OCI-M1 (cell line): ENCODE measurements at regions not wholly inside any gene's neighbourhood (a gene's known extent, or its start where the extent isn't known, plus 50 kb on each side); places are given as distances from the start of the nearest gene placed in this dataset.

ENCODE experiments used
- DNase-seq: peaks from one replicate; lab custom pipeline; 2025; lab: John Stamatoyannopoulos, UW

GRCh38 chr12:98351089-98351488 is 164.3 kb upstream of the TMPO start:
- no peak for DNase-seq

- no peak for DNase-seq
These were observed 163.6 kb upstream of the TMPO start for GRCh38 chr12:98351784-98352183.

- DNase-seq: no peak
These were observed 163.1 kb upstream of the TMPO start for GRCh38 chr12:98352218-98352811.

- no peak for DNase-seq
These were observed 162.6 kb upstream of the TMPO start for GRCh38 chr12:98352835-98353234.

- no peak for DNase-seq
These were observed 160.8 kb upstream of the TMPO start for GRCh38 chr12:98354520-98355035.

- DNase-seq: no peak
These were observed 160.1 kb upstream of the TMPO start for GRCh38 chr12:98355322-98355721.

GRCh38 chr12:98355933-98356332 is 159.5 kb upstream of the TMPO start:
- DNase-seq: no peak

- DNase-seq: no peak
These were observed 157.2 kb upstream of the TMPO start for GRCh38 chr12:98358144-98358543.

- DNase-seq: no peak
These were observed 155.5 kb upstream of the TMPO start for GRCh38 chr12:98359856-98360255.

- DNase-seq: no peak
These were observed 155.0 kb upstream of the TMPO start for GRCh38 chr12:98360401-98360800.

GRCh38 chr12:98369581-98369980 is 145.8 kb upstream of the TMPO start:
- no peak for DNase-seq

- no peak for DNase-seq
These were observed 144.4 kb upstream of the TMPO start for GRCh38 chr12:98370976-98371375.

- no peak for DNase-seq
These were observed 144.0 kb upstream of the TMPO start for GRCh38 chr12:98371419-98371818.

GRCh38 chr12:98372340-98373024 is 142.9 kb upstream of the TMPO start:
- DNase-seq: no peak

- peak; percentile 70 for DNase-seq
These were observed 142.3 kb upstream of the TMPO start for GRCh38 chr12:98373025-98373554.

- DNase-seq: no peak
These were observed 141.4 kb upstream of the TMPO start for GRCh38 chr12:98374007-98374406.

- DNase-seq: no peak
These were observed 136.3 kb upstream of the TMPO start for GRCh38 chr12:98379106-98379505.

GRCh38 chr12:98385641-98386040 is 129.7 kb upstream of the TMPO start:
- no peak for DNase-seq

- DNase-seq: no peak
These were observed 127.9 kb upstream of the TMPO start for GRCh38 chr12:98387444-98387843.

- no peak for DNase-seq
These were observed 127.3 kb upstream of the TMPO start for GRCh38 chr12:98388126-98388525.

GRCh38 chr12:98389593-98389992 is 125.8 kb upstream of the TMPO start:
- DNase-seq: no peak

- DNase-seq: peak; percentile 83
These were observed 117.9 kb upstream of the TMPO start for GRCh38 chr12:98397323-98398105.

- DNase-seq: peak; percentile 63
These were observed 115.9 kb upstream of the TMPO start for GRCh38 chr12:98399532-98399931.
